ENCODE measurements at regions not wholly inside any gene's neighbourhood (a gene's known extent, or its start where the extent isn't known, plus 50 kb on each side); places are given as distances from the start of the nearest gene placed in this dataset.

DNA sequence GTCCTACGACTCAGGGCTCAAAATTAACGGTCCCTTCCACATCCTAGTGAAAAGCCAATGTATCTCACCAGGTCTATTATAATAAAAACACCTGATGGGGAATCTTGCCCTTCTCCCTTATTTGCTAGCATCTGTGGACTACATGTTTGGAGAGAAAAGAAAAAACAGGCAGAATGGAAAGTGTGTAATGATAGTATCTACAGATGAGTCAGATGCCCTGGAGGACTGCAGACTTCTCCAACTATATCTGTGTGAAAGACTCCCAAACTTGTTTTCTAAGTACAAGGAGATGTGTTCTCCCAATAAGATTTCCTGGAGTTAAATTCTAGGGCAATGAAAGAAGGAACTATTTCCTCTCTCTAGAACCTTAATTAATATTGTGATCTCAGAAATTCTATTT, 66.0 kb downstream of the FOXB2 start:
- TF ChIP-seq, protein P1, sequence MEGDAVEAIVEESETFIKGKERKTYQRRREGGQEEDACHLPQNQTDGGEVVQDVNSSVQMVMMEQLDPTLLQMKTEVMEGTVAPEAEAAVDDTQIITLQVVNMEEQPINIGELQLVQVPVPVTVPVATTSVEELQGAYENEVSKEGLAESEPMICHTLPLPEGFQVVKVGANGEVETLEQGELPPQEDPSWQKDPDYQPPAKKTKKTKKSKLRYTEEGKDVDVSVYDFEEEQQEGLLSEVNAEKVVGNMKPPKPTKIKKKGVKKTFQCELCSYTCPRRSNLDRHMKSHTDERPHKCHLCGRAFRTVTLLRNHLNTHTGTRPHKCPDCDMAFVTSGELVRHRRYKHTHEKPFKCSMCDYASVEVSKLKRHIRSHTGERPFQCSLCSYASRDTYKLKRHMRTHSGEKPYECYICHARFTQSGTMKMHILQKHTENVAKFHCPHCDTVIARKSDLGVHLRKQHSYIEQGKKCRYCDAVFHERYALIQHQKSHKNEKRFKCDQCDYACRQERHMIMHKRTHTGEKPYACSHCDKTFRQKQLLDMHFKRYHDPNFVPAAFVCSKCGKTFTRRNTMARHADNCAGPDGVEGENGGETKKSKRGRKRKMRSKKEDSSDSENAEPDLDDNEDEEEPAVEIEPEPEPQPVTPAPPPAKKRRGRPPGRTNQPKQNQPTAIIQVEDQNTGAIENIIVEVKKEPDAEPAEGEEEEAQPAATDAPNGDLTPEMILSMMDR (conservative IDR thresholded peaks at IDR 0.05; ENCODE audit: low read depth, low read length) = no peak
- TF ChIP-seq EZH2phosphoT487 (IDR thresholded peaks at IDR 0.05; ENCODE audit: borderline replicate concordance, low read length) = no peak

Data from PC-3 (cell line).